ENCODE measurements at regions not wholly inside any gene's neighbourhood (a gene's known extent, or its start where the extent isn't known, plus 50 kb on each side); places are given as distances from the start of the nearest gene placed in this dataset.

DNA sequence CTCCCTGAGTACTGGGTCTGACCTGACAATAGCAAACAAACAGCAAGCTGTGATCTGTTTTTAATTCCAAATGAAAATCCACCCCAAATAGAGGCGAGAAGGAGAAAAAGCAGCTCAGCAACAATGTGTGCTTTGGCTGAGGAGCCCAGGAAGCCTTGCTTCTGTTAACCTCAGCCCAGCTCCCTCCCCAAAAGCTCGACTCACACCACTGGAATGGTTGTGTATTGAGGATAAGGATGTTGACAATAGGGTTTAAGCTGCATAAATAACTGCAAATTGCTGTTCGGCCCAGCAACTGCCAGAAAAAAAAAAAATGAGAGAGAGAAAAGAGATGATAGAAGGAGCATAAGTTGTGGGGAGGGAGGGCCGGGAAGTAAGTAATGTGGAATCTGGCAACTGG, 104.0 kb upstream of the TBC1D5 start:
- Histone ChIP-seq H3K9ac (replicated peaks in 1 of 4; ENCODE audit: extremely low read depth in 1 of 4, low read depth in 3 of 4, low read length in 3 of 4) (no peak overlapping the region), H4K8ac (ENCODE audit: extremely low read depth, insufficient read depth, low read length) (no peak overlapping the region), H2BK20ac (ENCODE audit: low read length) (no peak overlapping the region), H4K5ac (ENCODE audit: insufficient read length, low read depth, low read length) (no peak overlapping the region), H3K4me1 (replicated peaks in 1 of 4; ENCODE audit: control insufficient read depth in 3 of 4, insufficient read depth in 4 of 4, low read length in 3 of 4) (no peaks in the 10 kb centered on the region; a peak in 1 of 7 replicates), H3K27ac (ENCODE audit: low read depth, low read length) (no peak overlapping the region), H3K79me2 (ENCODE audit: control insufficient read depth in 1 of 2, insufficient read depth in 2 of 2, low read length in 2 of 2) (no peaks in the 10 kb centered on the region), H3K4ac (replicated peaks; ENCODE audit: insufficient read length, low read depth, low read length) (no peak overlapping the region), H2BK120ac (replicated peaks; ENCODE audit: low read depth, low read length) (no peak overlapping the region), H3K4me3 (ENCODE audit: extremely low read depth in 1 of 4, insufficient read depth in 2 of 4, low read depth in 3 of 4, low read length in 4 of 4) (no peak overlapping the region), H3K27me3 (replicated peaks in 1 of 4; ENCODE audit: control insufficient read depth in 3 of 4, extremely low read depth in 1 of 4, insufficient read depth in 3 of 4, low read length in 3 of 4) (no peaks in the 10 kb centered on the region), H4K91ac (replicated peaks; ENCODE audit: insufficient read length, low read length) (no peak overlapping the region), H3K23ac (ENCODE audit: insufficient read length) (no peak overlapping the region), H2BK12ac (ENCODE audit: low read depth, low read length) (no peak overlapping the region), H2AFZ (ENCODE audit: low read length) (no peak overlapping the region), H3K79me1 (ENCODE audit: low read depth, low read length) (no peaks in the 10 kb centered on the region), H2BK5ac (ENCODE audit: low read depth, low read length) (no peak overlapping the region), H3K56ac (replicated peaks; ENCODE audit: insufficient read length, low read depth, low read length) (no peak overlapping the region), H2AK5ac (ENCODE audit: low read depth, low read length) (no peak overlapping the region), H3K36me3 (ENCODE audit: control insufficient read depth in 2 of 4, insufficient read depth in 4 of 4, low read length in 3 of 4) (no peaks in the 10 kb centered on the region), H3K18ac (ENCODE audit: extremely low read depth, low read length) (no peak overlapping the region), H3K23me2 (ENCODE audit: low read depth, low read length) (no peaks in the 10 kb centered on the region), H3K9me3 (ENCODE audit: insufficient read depth in 2 of 2, low read depth in 1 of 2, low read length in 1 of 2) (no peaks in the 10 kb centered on the region), H3K14ac (ENCODE audit: insufficient read length) (no peak overlapping the region), H3K4me2 (ENCODE audit: insufficient read depth in 1 of 2, low read depth in 2 of 2, low read length in 2 of 2) (no peak overlapping the region), H4K20me1 (replicated peaks in 1 of 2; ENCODE audit: control insufficient read depth in 1 of 2, insufficient read depth in 2 of 2, low read length in 2 of 2) (no peaks in the 10 kb centered on the region), H2BK15ac (ENCODE audit: low read length) (no peak overlapping the region)
- TF ChIP-seq GTF2F1 (IDR thresholded peaks at IDR 0.05; ENCODE audit: borderline replicate concordance, low read depth, low read length) (no peak), CBX5 (IDR thresholded peaks at IDR 0.05; ENCODE audit: low read depth, low read length) (no peak), CHD2 (IDR thresholded peaks at IDR 0.05; ENCODE audit: low read length) (no peak), SUZ12 (IDR thresholded peaks at IDR 0.05; ENCODE audit: low read length) (no peak), BACH1 (IDR thresholded peaks at IDR 0.05; ENCODE audit: low read length) (no peak), NRF1 (IDR thresholded peaks at IDR 0.05; ENCODE audit: low read depth, low read length) (no peak), FOSL1 (IDR thresholded peaks at IDR 0.05; ENCODE audit: insufficient read depth, low read depth, low read length) (no peak), SRF (IDR thresholded peaks at IDR 0.05; ENCODE audit: low read depth, low read length) (no peak), RXRA (IDR thresholded peaks at IDR 0.05; ENCODE audit: insufficient read depth, low read depth, low read length) (no peak), RBBP5 (IDR thresholded peaks at IDR 0.05; ENCODE audit: borderline replicate concordance, low read depth, low read length) (no peak), SIN3A (conservative IDR thresholded peaks at IDR 0.05 in 1 of 2, IDR thresholded peaks at IDR 0.05 in 1 of 2; ENCODE audit: low read depth in 1 of 2, low read length in 2 of 2) (no peak), POLR2AphosphoS5 (IDR thresholded peaks at IDR 0.05; ENCODE audit: low read depth, low read length) (no peak), SP4 (IDR thresholded peaks at IDR 0.05; ENCODE audit: low read length) (no peak), ASH2L (IDR thresholded peaks at IDR 0.05; ENCODE audit: low read length) (no peak), KDM1A (IDR thresholded peaks at IDR 0.05; ENCODE audit: borderline replicate concordance, low read length) (no peak), BRCA1 (IDR thresholded peaks at IDR 0.05; ENCODE audit: low read depth, low read length) (no peak), SP2 (IDR thresholded peaks at IDR 0.05; ENCODE audit: low read length) (no peak)
- POLR2A ChIA-PET (ENCODE audit: partially characterized antibody), result interaction anchor here (1.2 kb wide), 1 partner anchor 15 kb away, joined by 5 read pairs; no protein-coding TSS in a partner anchor
- CTCF ChIA-PET (ENCODE audit: partially characterized antibody), result interaction anchor here (0.6 to 1.3 kb wide), 3 partner anchors 112 to 301 kb away, joined by 3 to 4 read pairs (median 3); no protein-coding TSS in a partner anchor
- FAIRE-seq, result no peak
- 70% methylated on average over 3 of the region's 4 CpGs; no CpG with 5 or more reads in 1 of the 2 experiments for WGBS, 2 experiments (ENCODE audit: extremely low coverage in 1 of 2, insufficient coverage in 1 of 2, insufficient read length in 1 of 2, insufficient replicate concordance in 2 of 2, low coverage in 1 of 2, low lambda C conversion rate in 2 of 2, missing lambda C conversion rate in 1 of 2)
- no peak for DNase-seq (ENCODE audit: low read depth in 1 of 2, low spot score in 2 of 2)

Measured in H1 (cell line).